ENCODE measurements at regions not wholly inside any gene's neighbourhood (a gene's known extent, or its start where the extent isn't known, plus 50 kb on each side); places are given as distances from the start of the nearest gene placed in this dataset.

DNA sequence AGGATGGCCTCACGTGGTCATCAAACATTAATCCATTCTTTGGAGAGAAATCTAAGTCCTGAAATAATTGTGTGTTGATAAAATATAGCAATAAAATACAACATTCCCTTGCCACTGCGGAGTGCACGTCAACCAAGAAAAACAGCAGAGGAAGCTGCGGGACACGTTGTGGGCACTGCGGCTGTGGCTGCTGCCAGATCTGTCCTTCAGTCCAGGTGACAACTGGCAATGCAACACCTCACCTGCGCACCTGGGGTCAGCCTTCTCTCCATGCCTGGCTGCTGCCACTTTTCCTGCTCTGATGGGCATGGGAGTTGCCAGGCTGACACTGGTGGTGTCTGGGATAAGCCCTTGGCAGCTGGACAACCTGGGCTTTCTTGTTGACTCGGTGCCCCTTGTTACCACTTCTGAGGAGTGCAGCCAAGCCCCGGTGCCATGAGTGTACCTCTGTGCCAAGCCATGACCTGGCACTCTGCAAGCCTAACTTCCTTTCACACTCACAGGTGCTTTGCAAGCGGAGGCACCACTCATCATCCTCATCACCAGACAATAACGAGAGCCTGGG, 251.6 kb upstream of the TSHZ3 start:
- ChIA-PET POLR2A (no interaction called here), CTCF (no interaction called here)
- intact Hi-C loops (cut with micrococcal nuclease), result no loop called here
- no peaks in the 10 kb centered on the region for H3K36me3 Mint-ChIP-seq (ENCODE audit: insufficient read depth, unreplicated experiment)
- H3K27ac Mint-ChIP-seq (ENCODE audit: low read depth, unreplicated experiment), result no peak overlapping the region
- H3K27me3 Mint-ChIP-seq (ENCODE audit: insufficient read depth, unreplicated experiment), result no peaks in the 10 kb centered on the region
- BruUV-seq (replicated peaks), result no TSS peak
- no peak overlapping the region for H3K4me3 Mint-ChIP-seq (ENCODE audit: unreplicated experiment)
- peaks cover 30% of the 10 kb centered on the region for H3K9me3 Mint-ChIP-seq (ENCODE audit: unreplicated experiment)
- TF ChIP-seq, protein P1, sequence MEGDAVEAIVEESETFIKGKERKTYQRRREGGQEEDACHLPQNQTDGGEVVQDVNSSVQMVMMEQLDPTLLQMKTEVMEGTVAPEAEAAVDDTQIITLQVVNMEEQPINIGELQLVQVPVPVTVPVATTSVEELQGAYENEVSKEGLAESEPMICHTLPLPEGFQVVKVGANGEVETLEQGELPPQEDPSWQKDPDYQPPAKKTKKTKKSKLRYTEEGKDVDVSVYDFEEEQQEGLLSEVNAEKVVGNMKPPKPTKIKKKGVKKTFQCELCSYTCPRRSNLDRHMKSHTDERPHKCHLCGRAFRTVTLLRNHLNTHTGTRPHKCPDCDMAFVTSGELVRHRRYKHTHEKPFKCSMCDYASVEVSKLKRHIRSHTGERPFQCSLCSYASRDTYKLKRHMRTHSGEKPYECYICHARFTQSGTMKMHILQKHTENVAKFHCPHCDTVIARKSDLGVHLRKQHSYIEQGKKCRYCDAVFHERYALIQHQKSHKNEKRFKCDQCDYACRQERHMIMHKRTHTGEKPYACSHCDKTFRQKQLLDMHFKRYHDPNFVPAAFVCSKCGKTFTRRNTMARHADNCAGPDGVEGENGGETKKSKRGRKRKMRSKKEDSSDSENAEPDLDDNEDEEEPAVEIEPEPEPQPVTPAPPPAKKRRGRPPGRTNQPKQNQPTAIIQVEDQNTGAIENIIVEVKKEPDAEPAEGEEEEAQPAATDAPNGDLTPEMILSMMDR (IDR thresholded peaks at IDR 0.05; ENCODE audit: unreplicated experiment), result no peak
- no peak for DNase-seq (ENCODE audit: unreplicated experiment)
- H3K4me1 Mint-ChIP-seq (ENCODE audit: insufficient read depth, unreplicated experiment), result no peaks in the 10 kb centered on the region

DNA sequence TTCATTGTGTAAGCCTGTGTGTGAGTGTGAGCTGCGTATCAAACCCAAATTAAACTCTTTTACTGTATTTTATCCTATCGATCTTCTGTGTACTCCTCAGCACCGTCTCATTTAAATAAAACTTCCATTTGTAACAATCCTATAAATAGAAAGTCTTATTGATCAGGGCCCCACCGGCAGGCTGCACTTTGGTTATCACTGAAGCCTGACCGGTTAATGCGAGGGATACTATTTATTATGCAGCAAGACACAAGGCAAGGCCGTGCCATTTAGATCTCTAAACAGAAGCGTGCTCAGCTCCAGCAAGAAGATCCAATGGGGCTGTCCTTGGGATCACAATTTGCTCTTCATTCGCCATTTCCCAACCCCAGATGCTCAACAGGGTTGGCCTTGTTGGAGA, 252.6 kb upstream of the TSHZ3 start:
- Mint-ChIP-seq H3K27ac (ENCODE audit: low read depth, unreplicated experiment) (no peak overlapping the region), H3K27me3 (ENCODE audit: insufficient read depth, unreplicated experiment) (no peaks in the 10 kb centered on the region), H3K36me3 (ENCODE audit: insufficient read depth, unreplicated experiment) (no peaks in the 10 kb centered on the region), H3K4me1 (ENCODE audit: insufficient read depth, unreplicated experiment) (no peaks in the 10 kb centered on the region), H3K9me3 (ENCODE audit: unreplicated experiment) (peaks cover 23% of the 10 kb centered on the region), H3K4me3 (ENCODE audit: unreplicated experiment) (no peak overlapping the region)
- TF ChIP-seq, protein P1 (IDR thresholded peaks at IDR 0.05; ENCODE audit: unreplicated experiment), result no peak
- DNase-seq (ENCODE audit: unreplicated experiment), result no peak
- intact Hi-C loops (cut with micrococcal nuclease), result no loop called here
- no TSS peak for BruUV-seq (replicated peaks)
- ChIA-PET CTCF (no interaction called here), POLR2A (no interaction called here)

GRCh38 chr19:31602548-31602947, 253.3 kb upstream of the TSHZ3 start:
- H3K4me1 Mint-ChIP-seq (ENCODE audit: insufficient read depth, unreplicated experiment), result no peaks in the 10 kb centered on the region
- ChIA-PET CTCF (no interaction called here), POLR2A (no interaction called here)
- TF ChIP-seq, protein P1 (IDR thresholded peaks at IDR 0.05; ENCODE audit: unreplicated experiment), result no peak
- no peak overlapping the region for H3K4me3 Mint-ChIP-seq (ENCODE audit: unreplicated experiment)
- intact Hi-C loops (cut with micrococcal nuclease), result no loop called here
- peaks cover 24% of the 10 kb centered on the region for H3K9me3 Mint-ChIP-seq (ENCODE audit: unreplicated experiment)
- H3K36me3 Mint-ChIP-seq (ENCODE audit: insufficient read depth, unreplicated experiment), result no peaks in the 10 kb centered on the region
- no TSS peak for BruUV-seq (replicated peaks)
- DNase-seq (ENCODE audit: unreplicated experiment), result no peak
- H3K27ac Mint-ChIP-seq (ENCODE audit: low read depth, unreplicated experiment), result no peak overlapping the region
- no peaks in the 10 kb centered on the region for H3K27me3 Mint-ChIP-seq (ENCODE audit: insufficient read depth, unreplicated experiment)

DNA sequence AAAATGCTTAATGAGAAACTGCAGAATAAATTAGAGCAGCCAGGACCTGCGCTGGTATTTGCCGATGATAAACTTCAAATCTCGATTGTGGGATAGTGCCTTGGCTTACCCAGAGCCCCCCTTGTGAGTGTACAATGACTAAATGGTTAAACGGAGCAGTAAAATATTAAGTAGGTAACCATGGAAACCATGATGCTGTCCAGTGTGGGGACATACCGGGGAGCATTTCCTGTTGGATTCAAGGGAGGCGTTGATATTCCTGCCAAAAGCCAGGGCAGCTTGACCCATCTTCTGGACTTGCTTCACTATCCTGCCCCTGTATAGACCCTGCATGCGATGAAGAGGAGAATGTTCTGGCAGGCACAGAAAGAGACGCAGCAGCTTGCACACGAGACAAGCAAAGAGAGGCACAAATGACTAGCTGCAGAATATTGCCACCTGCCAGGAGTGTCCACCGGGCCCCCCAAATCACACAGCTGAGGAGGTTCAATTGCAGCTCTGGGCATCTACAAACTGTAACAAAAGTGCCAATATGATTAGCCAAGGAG, 255.3 kb upstream of the TSHZ3 start:
- no peak for DNase-seq (ENCODE audit: unreplicated experiment)

More for the DNA sequence above, 255.3 kb upstream of the TSHZ3 start:
- ChIA-PET POLR2A (no interaction called here), CTCF (no interaction called here)
- H3K4me3 Mint-ChIP-seq (ENCODE audit: unreplicated experiment), result no peak overlapping the region
- H3K27ac Mint-ChIP-seq (ENCODE audit: low read depth, unreplicated experiment), result no peak overlapping the region
- intact Hi-C loops (cut with micrococcal nuclease), result no loop called here
- TF ChIP-seq, protein P1 (IDR thresholded peaks at IDR 0.05; ENCODE audit: unreplicated experiment), result no peak
- no TSS peak for BruUV-seq (replicated peaks)
- no peaks in the 10 kb centered on the region for H3K36me3 Mint-ChIP-seq (ENCODE audit: insufficient read depth, unreplicated experiment)
- H3K9me3 Mint-ChIP-seq (ENCODE audit: unreplicated experiment), result peaks cover 23% of the 10 kb centered on the region
- no peaks in the 10 kb centered on the region for H3K4me1 Mint-ChIP-seq (ENCODE audit: insufficient read depth, unreplicated experiment)
- H3K27me3 Mint-ChIP-seq (ENCODE audit: insufficient read depth, unreplicated experiment), result no peaks in the 10 kb centered on the region
